ENCODE measurements at regions not wholly inside any gene's neighbourhood (a gene's known extent, or its start where the extent isn't known, plus 50 kb on each side); places are given as distances from the start of the nearest gene placed in this dataset.

DNA sequence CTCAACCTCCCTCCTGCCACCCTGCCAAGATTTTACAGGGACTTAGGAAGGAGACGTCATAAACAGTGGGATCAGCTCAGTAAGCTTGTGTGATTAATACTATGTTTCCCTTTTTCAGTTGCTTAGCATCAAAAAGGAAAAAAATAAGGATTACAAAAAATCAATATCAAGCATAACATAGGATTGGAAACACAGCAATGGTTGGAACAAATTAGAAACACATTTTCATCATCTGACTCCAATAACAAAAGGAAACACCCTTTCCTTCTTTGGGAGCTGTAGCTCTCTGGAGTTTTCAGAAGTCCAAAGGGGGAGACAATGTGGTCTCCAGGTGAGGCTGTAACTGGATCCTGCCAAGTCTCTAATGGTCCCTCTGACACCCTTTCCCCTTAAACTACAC is 233.4 kb downstream of the B3GLCT start:
- TF ChIP-seq CTCF (IDR thresholded peaks at IDR 0.05; ENCODE audit: low read depth, low read length, poor library complexity, severe bottlenecking) = no peak
- no peak for TF ChIP-seq EZH2phosphoT487 (IDR thresholded peaks at IDR 0.05; ENCODE audit: borderline replicate concordance, low read length)
